Left ventricle myocardium inferior (tissue), 1 donor: ENCODE measurements at regions not wholly inside any gene's neighbourhood (a gene's known extent, or its start where the extent isn't known, plus 50 kb on each side); places are given as distances from the start of the nearest gene placed in this dataset.

ENCODE experiments used
- DNase-seq: peaks from one replicate; pipeline ENCODE4 v3.0.0-alpha.2; 2020
- H3K27ac ChIP-seq: fragments of 200-600 bp; replicated peaks from 2 replicates; pipeline ENCODE4 v1.8.0; 2021
- H3K27me3 ChIP-seq: fragments of 200-600 bp; 2 replicates; pipeline ENCODE4 v1.8.0; 2021; ENCODE audit warnings: low read depth
- H3K36me3 ChIP-seq: fragments of 200-600 bp; 2 replicates; pipeline ENCODE4 v1.8.0; 2021
- H3K4me1 ChIP-seq: fragments of 200-600 bp; 2 replicates; pipeline ENCODE4 v1.8.0; 2021
- H3K4me3 ChIP-seq: fragments of 200-600 bp; 2 replicates; pipeline ENCODE4 v1.8.0; 2021; ENCODE audit warnings: mild to moderate bottlenecking, moderate library complexity
- H3K9me3 ChIP-seq: fragments of 200-600 bp; replicated peaks from 2 replicates; pipeline ENCODE4 v1.8.0; 2021
- intact Hi-C: fragments of 100-400 bp; cut with micrococcal nuclease; formaldehyde crosslinking; loops from one replicate; pipeline ENCODE4 v1.11.0; 2022
- TF ChIP-seq, protein P1 (sequence below): fragments of 200-600 bp; IDR thresholded peaks from 2 replicates; pipeline ENCODE4 v1.8.0; 2021; ENCODE audit warnings: antibody characterized with exemption, mild to moderate bottlenecking, borderline replicate concordance
- donor health status: DM: no; HTN: yes; CAD: no; lungs with severe emphysema.

DNA sequence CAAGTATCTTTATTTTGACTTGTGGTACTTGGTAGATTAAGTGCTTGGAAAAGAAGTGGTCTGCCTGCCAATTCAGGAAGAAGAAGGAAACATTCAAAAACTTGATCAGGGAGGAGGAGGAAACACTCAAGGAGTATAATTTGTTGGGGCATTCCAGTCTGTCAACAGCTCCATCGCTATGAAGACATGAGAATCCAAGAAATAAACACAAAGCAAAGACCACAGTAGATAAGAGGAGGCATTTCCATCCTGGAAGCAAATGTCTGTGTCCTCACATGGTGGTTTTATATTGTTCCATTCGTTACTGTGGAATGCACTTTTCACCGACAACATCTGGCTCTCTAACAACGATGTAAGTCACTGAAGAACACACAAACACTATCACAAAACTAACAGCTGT, 176.1 kb upstream of the FRMD4B start:
- H3K27me3 ChIP-seq, result no peaks in the 10 kb centered on the region

DNA sequence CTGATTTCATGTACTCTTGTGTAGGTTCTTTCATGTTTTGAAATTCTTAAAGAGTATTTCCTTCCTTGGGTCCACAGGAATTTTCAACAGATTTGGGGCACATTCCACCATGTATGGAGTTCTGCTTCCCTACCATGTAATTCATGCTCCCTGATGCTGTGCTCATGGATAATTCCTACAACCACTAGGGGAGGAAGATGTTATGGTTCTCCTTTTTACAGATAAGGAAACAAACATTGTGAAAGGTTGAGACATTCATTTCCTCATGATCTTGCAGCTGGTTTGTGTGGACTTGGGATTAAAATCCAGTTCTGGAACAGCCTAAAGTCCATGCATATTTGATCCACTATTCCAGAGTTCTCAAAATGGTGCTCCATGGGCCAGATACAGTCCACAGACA, 174.9 kb upstream of the FRMD4B start:
- no peaks in the 10 kb centered on the region for H3K9me3 ChIP-seq
- intact Hi-C loops, result no loop called here
- TF ChIP-seq, protein P1, sequence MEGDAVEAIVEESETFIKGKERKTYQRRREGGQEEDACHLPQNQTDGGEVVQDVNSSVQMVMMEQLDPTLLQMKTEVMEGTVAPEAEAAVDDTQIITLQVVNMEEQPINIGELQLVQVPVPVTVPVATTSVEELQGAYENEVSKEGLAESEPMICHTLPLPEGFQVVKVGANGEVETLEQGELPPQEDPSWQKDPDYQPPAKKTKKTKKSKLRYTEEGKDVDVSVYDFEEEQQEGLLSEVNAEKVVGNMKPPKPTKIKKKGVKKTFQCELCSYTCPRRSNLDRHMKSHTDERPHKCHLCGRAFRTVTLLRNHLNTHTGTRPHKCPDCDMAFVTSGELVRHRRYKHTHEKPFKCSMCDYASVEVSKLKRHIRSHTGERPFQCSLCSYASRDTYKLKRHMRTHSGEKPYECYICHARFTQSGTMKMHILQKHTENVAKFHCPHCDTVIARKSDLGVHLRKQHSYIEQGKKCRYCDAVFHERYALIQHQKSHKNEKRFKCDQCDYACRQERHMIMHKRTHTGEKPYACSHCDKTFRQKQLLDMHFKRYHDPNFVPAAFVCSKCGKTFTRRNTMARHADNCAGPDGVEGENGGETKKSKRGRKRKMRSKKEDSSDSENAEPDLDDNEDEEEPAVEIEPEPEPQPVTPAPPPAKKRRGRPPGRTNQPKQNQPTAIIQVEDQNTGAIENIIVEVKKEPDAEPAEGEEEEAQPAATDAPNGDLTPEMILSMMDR, result no peak

More for the DNA sequence above, 176.1 kb upstream of the FRMD4B start:
- intact Hi-C loops, result no loop called here
- no peak overlapping the region for H3K27ac ChIP-seq
- DNase-seq, result no peak
- TF ChIP-seq, protein P1, result no peak
- no peaks in the 10 kb centered on the region for H3K36me3 ChIP-seq
- peaks cover 16% of the 10 kb centered on the region for H3K4me1 ChIP-seq
- H3K4me3 ChIP-seq, result no peak overlapping the region
- no peaks in the 10 kb centered on the region for H3K9me3 ChIP-seq

DNA sequence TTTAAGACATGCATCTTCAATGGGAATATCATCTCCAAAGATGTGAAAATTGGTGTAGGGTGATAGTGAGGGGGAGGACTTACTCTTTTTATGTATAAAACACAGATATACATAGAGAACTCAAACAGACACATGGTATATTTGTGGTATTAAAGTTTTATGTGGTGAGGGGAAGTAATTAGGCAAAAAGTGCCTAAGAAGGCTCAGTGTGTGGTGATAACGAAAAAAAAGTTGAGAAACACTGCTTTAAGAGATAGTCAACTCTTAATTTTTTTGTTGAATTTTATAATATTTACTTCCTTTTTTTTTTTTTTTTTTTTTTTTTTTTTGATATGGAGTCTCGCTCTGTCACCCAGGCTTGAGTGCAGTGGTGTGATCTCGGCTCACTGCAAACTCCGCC, 174.2 kb upstream of the FRMD4B start:
- Histone ChIP-seq H3K36me3 (no peaks in the 10 kb centered on the region), H3K9me3 (no peaks in the 10 kb centered on the region), H3K27me3 (no peaks in the 10 kb centered on the region), H3K27ac (no peak overlapping the region), H3K4me1 (peaks cover 16% of the 10 kb centered on the region), H3K4me3 (no peak overlapping the region)
- TF ChIP-seq, protein P1, result no peak
- DNase-seq, result no peak
- intact Hi-C loops, result no loop called here

More for the DNA sequence above, 174.9 kb upstream of the FRMD4B start:
- no peaks in the 10 kb centered on the region for H3K27me3 ChIP-seq
- peaks cover 16% of the 10 kb centered on the region for H3K4me1 ChIP-seq
- H3K27ac ChIP-seq, result no peak overlapping the region
- no peaks in the 10 kb centered on the region for H3K36me3 ChIP-seq
- DNase-seq, result no peak
- H3K4me3 ChIP-seq, result no peak overlapping the region

DNA sequence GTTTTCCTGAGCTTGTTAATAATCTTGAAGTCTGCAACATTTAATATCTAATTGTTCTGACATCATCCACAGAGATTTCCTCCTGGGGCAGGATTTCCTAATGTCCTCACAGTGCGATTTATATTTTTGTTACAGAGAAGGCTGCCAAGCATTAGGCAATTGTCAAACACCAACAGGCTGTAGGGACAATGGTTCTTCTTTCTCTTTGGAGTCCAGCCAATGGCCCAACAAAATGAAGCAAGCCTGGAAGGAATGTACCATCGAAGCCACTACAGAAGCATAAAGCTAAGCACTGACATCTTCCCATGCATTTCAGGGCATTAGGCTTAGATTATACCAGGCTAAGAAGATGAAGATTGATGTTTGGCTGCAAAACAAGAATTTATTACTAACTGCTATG, 173.0 kb upstream of the FRMD4B start:
- Histone ChIP-seq H3K9me3 (no peaks in the 10 kb centered on the region), H3K27ac (peak overlapping the region; percentile 51), H3K4me1 (peaks cover 21% of the 10 kb centered on the region), H3K27me3 (no peaks in the 10 kb centered on the region), H3K4me3 (no peak overlapping the region), H3K36me3 (no peaks in the 10 kb centered on the region)
- TF ChIP-seq, protein P1, result no peak
- intact Hi-C loops, result no loop called here
- no peak for DNase-seq

DNA sequence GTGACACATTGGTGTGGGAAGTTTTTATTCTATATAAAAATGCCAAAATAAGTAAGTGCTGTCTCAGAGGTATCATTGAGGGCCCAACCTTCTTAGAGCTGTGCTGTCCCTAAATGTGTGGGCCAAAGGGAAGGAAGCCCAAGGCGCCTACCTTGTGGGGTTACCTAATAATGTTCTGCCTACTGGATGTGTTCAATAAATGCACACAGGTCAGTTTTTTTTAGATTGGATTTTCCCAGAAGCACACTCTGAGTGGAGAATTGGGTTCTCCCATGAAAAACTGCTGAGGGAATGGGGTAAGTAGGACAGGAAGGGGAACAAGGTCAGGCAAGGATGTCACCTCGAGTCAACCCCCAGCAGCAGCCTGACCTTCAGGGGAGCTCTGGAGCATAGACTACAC, 168.7 kb upstream of the FRMD4B start:
- H3K4me1 ChIP-seq, result peaks cover 39% of the 10 kb centered on the region
- intact Hi-C loops, result no loop called here
- no peak overlapping the region for H3K27ac ChIP-seq
- H3K4me3 ChIP-seq, result no peak overlapping the region
- no peak for DNase-seq
- H3K9me3 ChIP-seq, result no peaks in the 10 kb centered on the region
- TF ChIP-seq, protein P1, result no peak
- no peaks in the 10 kb centered on the region for H3K36me3 ChIP-seq
- H3K27me3 ChIP-seq, result no peaks in the 10 kb centered on the region

DNA sequence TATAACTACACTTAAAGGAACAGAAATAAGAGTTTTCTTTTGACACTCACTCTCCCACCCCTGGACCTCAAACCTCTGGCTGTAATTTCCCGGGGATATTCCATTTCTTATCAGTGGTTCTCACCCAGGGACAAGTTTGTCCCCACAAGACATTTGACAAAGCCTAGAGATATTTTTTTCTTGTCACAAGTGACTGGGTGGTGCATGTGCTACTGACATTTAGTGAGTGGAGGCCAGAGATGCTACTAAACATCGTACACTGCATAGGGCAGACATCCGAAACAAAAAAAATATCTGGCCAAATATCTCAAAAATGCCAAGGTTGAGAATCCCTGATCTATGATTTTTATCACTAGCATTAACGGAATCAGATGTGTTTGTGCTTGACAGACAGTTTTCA, 168.0 kb upstream of the FRMD4B start:
- Histone ChIP-seq H3K4me1 (peaks cover 32% of the 10 kb centered on the region), H3K27ac (no peak overlapping the region), H3K27me3 (no peaks in the 10 kb centered on the region), H3K36me3 (no peaks in the 10 kb centered on the region), H3K4me3 (no peak overlapping the region), H3K9me3 (no peaks in the 10 kb centered on the region)
- TF ChIP-seq, protein P1, result no peak
- intact Hi-C loops, result no loop called here
- DNase-seq, result no peak
